GM23338 (cell line): ENCODE measurements at regions not wholly inside any gene's neighbourhood (a gene's known extent, or its start where the extent isn't known, plus 50 kb on each side); places are given as distances from the start of the nearest gene placed in this dataset.

Experiments
- ATAC-seq: fragments of 200-7000 bp; cut with Tn5 transposase; 3 replicates; pipeline ENCODE4 v1.9.1; 2020
- DNase-seq: peaks from one replicate; pipeline ENCODE4 v3.0.0-alpha.2; 2015; ENCODE audit warnings: low spot score
- H2AFZ ChIP-seq: fragments of 200-600 bp; sonication (generic); 2 replicates; pipeline ENCODE4 v1.8.0; 2016; ENCODE audit warnings: antibody characterized with exemption, mild to moderate bottlenecking, moderate library complexity
- H3F3A ChIP-seq: fragments of 200-600 bp; sonication (generic); replicated peaks from 2 replicates; pipeline ENCODE4 v1.8.0; 2017; ENCODE audit warnings: antibody characterized with exemption, mixed run types, low read depth
- H3K27ac ChIP-seq: fragments of 200-600 bp; sonication (generic); 2 replicates; pipeline ENCODE4 v1.6.1; 2016; ENCODE audit warnings: low read depth
- H3K27me3 ChIP-seq: fragments of 200-600 bp; sonication (generic); 2 replicates; pipeline ENCODE4 v1.8.0; 2016; ENCODE audit warnings: mild to moderate bottlenecking, mixed run types, moderate library complexity; ENCODE audit not compliant: insufficient read depth
- H3K36me3 ChIP-seq: fragments of 200-600 bp; sonication (generic); 2 replicates; pipeline ENCODE4 v1.8.0; 2016; ENCODE audit warnings: mild to moderate bottlenecking; ENCODE audit not compliant: insufficient read depth
- H3K4me1 ChIP-seq: fragments of 200-600 bp; sonication (generic); 2 replicates; pipeline ENCODE4 v1.8.0; 2016; ENCODE audit warnings: mild to moderate bottlenecking, moderate library complexity; ENCODE audit not compliant: insufficient read depth
- H3K4me2 ChIP-seq: fragments of 200-600 bp; sonication (generic); 2 replicates; pipeline ENCODE4 v1.7.1; 2017; ENCODE audit warnings: mixed run types
- H3K4me3 ChIP-seq: fragments of 200-600 bp; sonication (generic); 2 replicates; pipeline ENCODE4 v1.6.1; 2016; ENCODE audit warnings: mixed run types
- H3K79me2 ChIP-seq: fragments of 200-600 bp; sonication (generic); replicated peaks from 2 replicates; pipeline ENCODE4 v1.8.0; 2017; ENCODE audit warnings: mild to moderate bottlenecking; ENCODE audit not compliant: insufficient read depth
- H3K9me2 ChIP-seq: fragments of 200-600 bp; sonication (generic); 2 replicates; pipeline ENCODE4 v1.8.0; 2017; ENCODE audit not compliant: insufficient read depth
- H4K20me1 ChIP-seq: fragments of 200-600 bp; sonication (generic); replicated peaks from 2 replicates; pipeline ENCODE4 v1.8.0; 2017; ENCODE audit warnings: mild to moderate bottlenecking; ENCODE audit not compliant: insufficient read depth
- H3K27ac Mint-ChIP-seq: 2 replicates; pipeline ENCODE4 v1.8.0; 2020; ENCODE audit warnings: inconsistent platforms, mild to moderate bottlenecking, moderate library complexity, mixed read lengths
- H3K27me3 Mint-ChIP-seq: 3 replicates; pipeline ENCODE4 v1.8.0; 2022; ENCODE audit warnings: low read depth, mild to moderate bottlenecking, moderate library complexity, mixed read lengths, inconsistent platforms; ENCODE audit not compliant: insufficient read depth, poor library complexity
- H3K36me3 Mint-ChIP-seq: 3 replicates; pipeline ENCODE4 v1.8.0; 2021; ENCODE audit warnings: low read depth, mild to moderate bottlenecking, inconsistent platforms, moderate library complexity, mixed read lengths
- H3K4me1 Mint-ChIP-seq: 3 replicates; pipeline ENCODE4 v1.8.0; 2020; ENCODE audit warnings: mild to moderate bottlenecking, inconsistent platforms, mixed read lengths
- H3K4me3 Mint-ChIP-seq: 3 replicates; pipeline ENCODE4 v1.8.0; 2021; ENCODE audit warnings: moderate library complexity, mild to moderate bottlenecking, inconsistent platforms, mixed read lengths
- H3K9me3 Mint-ChIP-seq: 3 replicates; pipeline ENCODE4 v1.8.0; 2020; ENCODE audit warnings: moderate library complexity, mild to moderate bottlenecking, inconsistent platforms, mixed read lengths
- CREB1 ChIP-seq: fragments of 250-450 bp; sonication (Bioruptor Pico); IDR thresholded peaks from 2 replicates; pipeline ENCODE4 v1.5.0; 2020; ENCODE audit warnings: low read depth, mild to moderate bottlenecking, moderate library complexity
- CTCF ChIP-seq, 2 experiments: fragments of 200-600 bp in 1 of 2; sonication (generic) in 1 of 2; conservative IDR thresholded peaks; 2 replicates each; pipeline versions ENCODE4 v1.5.1 to v1.6.1; 2016 to 2017; ENCODE audit warnings: antibody characterized with exemption in 2 of 2, low read depth in 2 of 2, mild to moderate bottlenecking in 2 of 2, moderate library complexity in 1 of 2
- EZH2 ChIP-seq: fragments of 200-600 bp; sonication (generic); IDR thresholded peaks from one replicate; pipeline ENCODE4 v1.8.0; 2017; ENCODE audit warnings: antibody characterized with exemption, mild to moderate bottlenecking, low read depth; ENCODE audit not compliant: unreplicated experiment
- EZH2phosphoT487 ChIP-seq: fragments of 200-600 bp; sonication (generic); IDR thresholded peaks from one replicate; pipeline ENCODE4 v1.8.1; 2018; ENCODE audit warnings: antibody characterized with exemption; ENCODE audit not compliant: unreplicated experiment
- JUNB ChIP-seq: IDR thresholded peaks from one replicate; pipeline ENCODE4 v1.6.1; 2016; ENCODE audit warnings: antibody characterized with exemption; ENCODE audit not compliant: unreplicated experiment
- NANOG ChIP-seq: IDR thresholded peaks from 2 replicates; pipeline ENCODE4 v1.6.1; 2016; ENCODE audit warnings: antibody characterized with exemption, borderline replicate concordance
- POLR2AphosphoS5 ChIP-seq: IDR thresholded peaks from 2 replicates; pipeline ENCODE4 v1.6.1; 2016; ENCODE audit warnings: antibody characterized with exemption, low read depth
- REST ChIP-seq: IDR thresholded peaks from one replicate; pipeline ENCODE4 v1.6.1; 2018; ENCODE audit warnings: antibody characterized with exemption; ENCODE audit not compliant: unreplicated experiment
- STAT1 ChIP-seq: IDR thresholded peaks from one replicate; pipeline ENCODE4 v1.6.1; 2016; ENCODE audit warnings: antibody characterized with exemption; ENCODE audit not compliant: unreplicated experiment
- ZNF114 ChIP-seq: fragments of 250-450 bp; sonication (Bioruptor Pico); IDR thresholded peaks from 2 replicates; pipeline ENCODE4 v1.5.0; 2020; ENCODE audit warnings: mild to moderate bottlenecking, moderate library complexity
- ZNF331 ChIP-seq: fragments of 250-450 bp; sonication (Bioruptor Pico); IDR thresholded peaks from 2 replicates; pipeline ENCODE4 v1.5.0; 2020; ENCODE audit warnings: low read depth, mild to moderate bottlenecking, moderate library complexity
- TF ChIP-seq, protein P1 (sequence below): fragments of 250-450 bp; sonication (Bioruptor Pico); IDR thresholded peaks from 2 replicates; pipeline ENCODE4 v1.5.0; 2020; ENCODE audit warnings: mild to moderate bottlenecking, moderate library complexity
- TF ChIP-seq, protein P2 (sequence below): IDR thresholded peaks from 2 replicates; pipeline ENCODE4 v1.6.1; 2016; ENCODE audit warnings: antibody characterized with exemption

- H3K27ac Mint-ChIP-seq: no peak overlapping the region
Measured at GRCh38 chr21:22351076-22351475, 1352.9 kb downstream of the NCAM2 start.

More at GRCh38 chr21:22351076-22351475, 1352.9 kb downstream of the NCAM2 start:
- Histone ChIP-seq H3K4me1 (no peaks in the 10 kb centered on the region), H3K9me2 (no peaks in the 10 kb centered on the region), H3K4me3 (no peak overlapping the region), H3K36me3 (no peaks in the 10 kb centered on the region), H3F3A (no peaks in the 10 kb centered on the region), H4K20me1 (no peaks in the 10 kb centered on the region), H3K27me3 (no peaks in the 10 kb centered on the region), H3K79me2 (no peaks in the 10 kb centered on the region), H3K27ac (no peak overlapping the region), H2AFZ (no peak overlapping the region), H3K4me2 (no peak overlapping the region)
- Mint-ChIP-seq H3K4me1 (no peaks in the 10 kb centered on the region), H3K4me3 (no peak overlapping the region), H3K27me3 (peaks cover 2% of the 10 kb centered on the region), H3K36me3 (peaks cover 7% of the 10 kb centered on the region; the same call in 2 of the 3 replicates), H3K9me3 (peaks cover 3% of the 10 kb centered on the region; the same call in 2 of the 3 replicates)
- DNase-seq: no peak
- no peak for ATAC-seq
- TF ChIP-seq EZH2phosphoT487 (no peak), JUNB (no peak), ZNF114 (CRISPR knock-in tag) (no peak), STAT1 (no peak), ZNF331 (CRISPR knock-in tag) (no peak), REST (no peak), CREB1 (CRISPR knock-in tag) (no peak), NANOG (no peak), CTCF (conservative IDR thresholded peaks at IDR 0.05; ENCODE audit: low read depth in 2 of 2) (no peak), EZH2 (no peak), POLR2AphosphoS5 (no peak)
- TF ChIP-seq, protein P1, sequence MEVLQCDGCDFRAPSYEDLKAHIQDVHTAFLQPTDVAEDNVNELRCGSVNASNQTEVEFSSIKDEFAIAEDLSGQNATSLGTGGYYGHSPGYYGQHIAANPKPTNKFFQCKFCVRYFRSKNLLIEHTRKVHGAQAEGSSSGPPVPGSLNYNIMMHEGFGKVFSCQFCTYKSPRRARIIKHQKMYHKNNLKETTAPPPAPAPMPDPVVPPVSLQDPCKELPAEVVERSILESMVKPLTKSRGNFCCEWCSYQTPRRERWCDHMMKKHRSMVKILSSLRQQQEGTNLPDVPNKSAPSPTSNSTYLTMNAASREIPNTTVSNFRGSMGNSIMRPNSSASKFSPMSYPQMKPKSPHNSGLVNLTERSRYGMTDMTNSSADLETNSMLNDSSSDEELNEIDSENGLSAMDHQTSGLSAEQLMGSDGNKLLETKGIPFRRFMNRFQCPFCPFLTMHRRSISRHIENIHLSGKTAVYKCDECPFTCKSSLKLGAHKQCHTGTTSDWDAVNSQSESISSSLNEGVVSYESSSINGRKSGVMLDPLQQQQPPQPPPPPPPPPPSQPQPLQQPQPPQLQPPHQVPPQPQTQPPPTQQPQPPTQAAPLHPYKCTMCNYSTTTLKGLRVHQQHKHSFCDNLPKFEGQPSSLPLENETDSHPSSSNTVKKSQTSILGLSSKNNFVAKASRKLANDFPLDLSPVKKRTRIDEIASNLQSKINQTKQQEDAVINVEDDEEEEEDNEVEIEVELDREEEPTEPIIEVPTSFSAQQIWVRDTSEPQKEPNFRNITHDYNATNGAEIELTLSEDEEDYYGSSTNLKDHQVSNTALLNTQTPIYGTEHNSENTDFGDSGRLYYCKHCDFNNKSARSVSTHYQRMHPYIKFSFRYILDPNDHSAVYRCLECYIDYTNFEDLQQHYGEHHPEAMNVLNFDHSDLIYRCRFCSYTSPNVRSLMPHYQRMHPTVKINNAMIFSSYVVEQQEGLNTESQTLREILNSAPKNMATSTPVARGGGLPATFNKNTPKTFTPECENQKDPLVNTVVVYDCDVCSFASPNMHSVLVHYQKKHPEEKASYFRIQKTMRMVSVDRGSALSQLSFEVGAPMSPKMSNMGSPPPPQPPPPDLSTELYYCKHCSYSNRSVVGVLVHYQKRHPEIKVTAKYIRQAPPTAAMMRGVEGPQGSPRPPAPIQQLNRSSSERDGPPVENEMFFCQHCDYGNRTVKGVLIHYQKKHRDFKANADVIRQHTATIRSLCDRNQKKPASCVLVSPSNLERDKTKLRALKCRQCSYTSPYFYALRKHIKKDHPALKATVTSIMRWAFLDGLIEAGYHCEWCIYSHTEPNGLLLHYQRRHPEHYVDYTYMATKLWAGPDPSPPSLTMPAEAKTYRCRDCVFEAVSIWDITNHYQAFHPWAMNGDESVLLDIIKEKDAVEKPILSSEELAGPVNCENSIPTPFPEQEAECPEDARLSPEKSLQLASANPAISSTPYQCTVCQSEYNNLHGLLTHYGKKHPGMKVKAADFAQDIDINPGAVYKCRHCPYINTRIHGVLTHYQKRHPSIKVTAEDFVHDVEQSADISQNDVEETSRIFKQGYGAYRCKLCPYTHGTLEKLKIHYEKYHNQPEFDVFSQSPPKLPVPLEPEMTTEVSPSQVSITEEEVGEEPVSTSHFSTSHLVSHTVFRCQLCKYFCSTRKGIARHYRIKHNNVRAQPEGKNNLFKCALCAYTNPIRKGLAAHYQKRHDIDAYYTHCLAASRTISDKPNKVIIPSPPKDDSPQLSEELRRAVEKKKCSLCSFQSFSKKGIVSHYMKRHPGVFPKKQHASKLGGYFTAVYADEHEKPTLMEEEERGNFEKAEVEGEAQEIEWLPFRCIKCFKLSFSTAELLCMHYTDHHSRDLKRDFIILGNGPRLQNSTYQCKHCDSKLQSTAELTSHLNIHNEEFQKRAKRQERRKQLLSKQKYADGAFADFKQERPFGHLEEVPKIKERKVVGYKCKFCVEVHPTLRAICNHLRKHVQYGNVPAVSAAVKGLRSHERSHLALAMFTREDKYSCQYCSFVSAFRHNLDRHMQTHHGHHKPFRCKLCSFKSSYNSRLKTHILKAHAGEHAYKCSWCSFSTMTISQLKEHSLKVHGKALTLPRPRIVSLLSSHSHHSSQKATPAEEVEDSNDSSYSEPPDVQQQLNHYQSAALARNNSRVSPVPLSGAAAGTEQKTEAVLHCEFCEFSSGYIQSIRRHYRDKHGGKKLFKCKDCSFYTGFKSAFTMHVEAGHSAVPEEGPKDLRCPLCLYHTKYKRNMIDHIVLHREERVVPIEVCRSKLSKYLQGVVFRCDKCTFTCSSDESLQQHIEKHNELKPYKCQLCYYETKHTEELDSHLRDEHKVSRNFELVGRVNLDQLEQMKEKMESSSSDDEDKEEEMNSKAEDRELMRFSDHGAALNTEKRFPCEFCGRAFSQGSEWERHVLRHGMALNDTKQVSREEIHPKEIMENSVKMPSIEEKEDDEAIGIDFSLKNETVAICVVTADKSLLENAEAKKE (CRISPR knock-in tag): no peak
- TF ChIP-seq, protein P2, sequence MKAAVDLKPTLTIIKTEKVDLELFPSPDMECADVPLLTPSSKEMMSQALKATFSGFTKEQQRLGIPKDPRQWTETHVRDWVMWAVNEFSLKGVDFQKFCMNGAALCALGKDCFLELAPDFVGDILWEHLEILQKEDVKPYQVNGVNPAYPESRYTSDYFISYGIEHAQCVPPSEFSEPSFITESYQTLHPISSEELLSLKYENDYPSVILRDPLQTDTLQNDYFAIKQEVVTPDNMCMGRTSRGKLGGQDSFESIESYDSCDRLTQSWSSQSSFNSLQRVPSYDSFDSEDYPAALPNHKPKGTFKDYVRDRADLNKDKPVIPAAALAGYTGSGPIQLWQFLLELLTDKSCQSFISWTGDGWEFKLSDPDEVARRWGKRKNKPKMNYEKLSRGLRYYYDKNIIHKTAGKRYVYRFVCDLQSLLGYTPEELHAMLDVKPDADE: no peak
